GM13977 (cell line): ENCODE measurements at regions not wholly inside any gene's neighbourhood (a gene's known extent, or its start where the extent isn't known, plus 50 kb on each side); places are given as distances from the start of the nearest gene placed in this dataset.

Source experiments
- DNase-seq: peaks from one replicate; pipeline ENCODE4 v3.0.0; 2012; ENCODE audit warnings: low spot score
- in situ Hi-C: fragments of 300-500 bp; cut with MboI; formaldehyde crosslinking; loops from one replicate; pipeline ENCODE4 v1.12.0; 2022; ENCODE audit warnings: low sequenced_read_pairs, low pct_unique_long_range_greater_than_20kb, mixed read lengths, inconsistent platforms; ENCODE audit not compliant: unreplicated experiment
- TF ChIP-seq, protein P1 (sequence below): IDR thresholded peaks from 2 replicates; pipeline ENCODE4 v1.5.1; 2012; ENCODE audit warnings: mild to moderate bottlenecking, control low read depth; ENCODE audit not compliant: insufficient read depth; ENCODE audit errors: extremely low read depth, missing control alignments

GRCh38 chr2:39563572-39563971, 102.1 kb upstream of the TMEM178A start:
- no peak for DNase-seq
- in situ Hi-C loops = no loop called here
- TF ChIP-seq, protein P1, sequence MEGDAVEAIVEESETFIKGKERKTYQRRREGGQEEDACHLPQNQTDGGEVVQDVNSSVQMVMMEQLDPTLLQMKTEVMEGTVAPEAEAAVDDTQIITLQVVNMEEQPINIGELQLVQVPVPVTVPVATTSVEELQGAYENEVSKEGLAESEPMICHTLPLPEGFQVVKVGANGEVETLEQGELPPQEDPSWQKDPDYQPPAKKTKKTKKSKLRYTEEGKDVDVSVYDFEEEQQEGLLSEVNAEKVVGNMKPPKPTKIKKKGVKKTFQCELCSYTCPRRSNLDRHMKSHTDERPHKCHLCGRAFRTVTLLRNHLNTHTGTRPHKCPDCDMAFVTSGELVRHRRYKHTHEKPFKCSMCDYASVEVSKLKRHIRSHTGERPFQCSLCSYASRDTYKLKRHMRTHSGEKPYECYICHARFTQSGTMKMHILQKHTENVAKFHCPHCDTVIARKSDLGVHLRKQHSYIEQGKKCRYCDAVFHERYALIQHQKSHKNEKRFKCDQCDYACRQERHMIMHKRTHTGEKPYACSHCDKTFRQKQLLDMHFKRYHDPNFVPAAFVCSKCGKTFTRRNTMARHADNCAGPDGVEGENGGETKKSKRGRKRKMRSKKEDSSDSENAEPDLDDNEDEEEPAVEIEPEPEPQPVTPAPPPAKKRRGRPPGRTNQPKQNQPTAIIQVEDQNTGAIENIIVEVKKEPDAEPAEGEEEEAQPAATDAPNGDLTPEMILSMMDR = no peak

DNA sequence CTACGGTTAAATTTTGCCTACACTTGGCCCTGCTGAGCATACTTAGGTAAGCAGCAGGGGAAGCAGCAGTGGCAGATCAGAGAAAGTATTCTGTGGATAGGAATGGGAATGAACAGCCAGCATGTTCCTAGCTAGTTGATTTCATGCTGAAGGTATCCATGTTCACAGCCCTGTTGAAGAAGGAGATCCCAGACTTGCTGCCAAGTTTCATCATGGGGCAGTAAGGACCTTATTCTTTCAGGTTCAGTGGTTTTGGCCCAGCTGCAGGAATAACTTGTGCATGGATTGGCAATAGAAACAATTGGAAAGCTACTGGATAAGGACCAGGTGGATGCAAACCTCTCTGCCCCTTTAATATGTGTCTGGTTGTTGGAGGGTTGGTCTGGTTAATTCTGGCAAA, 98.2 kb upstream of the TMEM178A start:
- in situ Hi-C loops = no loop called here
- no peak for DNase-seq
- TF ChIP-seq, protein P1 = no peak

DNA sequence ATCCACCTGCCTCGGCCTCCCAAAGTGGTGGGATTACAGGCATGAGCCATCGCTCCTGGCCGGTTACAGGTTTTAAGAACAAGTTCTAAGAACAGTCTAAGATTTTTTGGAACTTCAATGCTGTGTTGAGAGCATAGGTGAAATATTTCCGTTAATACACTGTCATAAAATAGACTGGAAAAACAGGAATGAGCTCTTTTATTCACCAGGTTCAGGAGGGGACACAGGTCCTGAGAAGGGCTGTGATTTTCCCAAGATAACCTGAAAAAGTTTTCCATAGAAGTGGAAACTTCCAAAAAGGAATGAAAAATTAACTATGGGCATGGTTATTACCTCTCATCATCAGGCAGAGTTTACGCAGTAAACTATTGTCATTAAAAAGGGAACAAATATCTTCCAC, 97.6 kb upstream of the TMEM178A start:
- DNase-seq = no peak
- in situ Hi-C loops = no loop called here
- TF ChIP-seq, protein P1 = no peak

- no peak for DNase-seq
- TF ChIP-seq, protein P1 = no peak
- in situ Hi-C loops = no loop called here
These were observed 97.1 kb upstream of the TMEM178A start for GRCh38 chr2:39568561-39569006.

DNA sequence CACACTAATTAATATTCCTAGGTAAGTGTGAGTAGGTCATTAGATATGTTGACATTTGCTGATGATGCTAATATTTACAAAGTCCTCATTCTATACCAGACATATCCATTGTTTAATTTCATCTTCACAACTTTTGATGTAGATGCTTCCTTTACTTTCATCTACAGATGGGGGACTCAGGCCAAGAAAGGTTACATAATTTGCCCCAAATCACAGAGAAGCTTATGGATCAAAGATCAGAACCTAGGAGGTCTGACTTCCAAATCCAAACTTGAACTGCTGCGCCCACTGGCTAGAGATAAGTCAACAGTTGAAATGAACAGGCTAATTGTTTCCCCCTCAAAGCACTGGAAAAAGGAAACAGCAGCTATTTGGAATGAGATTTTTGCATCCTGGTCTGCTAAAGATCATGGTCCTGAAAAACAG, 95.6 kb upstream of the TMEM178A start:
- TF ChIP-seq, protein P1 = no peak
- DNase-seq = no peak
- in situ Hi-C loops = no loop called here

DNA sequence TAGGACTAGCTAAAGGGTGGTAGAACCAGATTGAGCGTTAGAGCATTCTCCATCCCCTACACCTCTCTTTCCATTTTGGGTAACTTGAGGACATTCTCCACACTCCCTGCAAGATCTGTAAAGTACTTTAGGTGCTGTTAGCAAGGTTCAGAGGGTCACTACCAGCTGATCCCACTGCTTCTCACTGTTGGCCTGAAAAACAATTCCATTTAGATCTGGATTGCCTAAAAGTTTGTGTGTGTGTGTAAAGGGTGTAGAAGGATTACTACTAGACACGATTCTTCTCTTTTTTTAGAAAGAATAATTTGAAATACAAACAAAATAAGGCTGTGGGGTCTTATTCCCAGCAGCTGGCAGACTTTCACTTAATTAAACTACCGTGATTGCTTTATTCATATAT, 95.1 kb upstream of the TMEM178A start:
- DNase-seq = no peak
- TF ChIP-seq, protein P1 = no peak
- in situ Hi-C loops = no loop called here
